Tibial artery (tissue), 4 donors: ENCODE measurements at regions not wholly inside any gene's neighbourhood (a gene's known extent, or its start where the extent isn't known, plus 50 kb on each side); places are given as distances from the start of the nearest gene placed in this dataset.

Source experiments
- DNase-seq, 2 donors: peaks; one replicate each; pipeline ENCODE4 v3.0.0-alpha.2; 2019
- H3K27ac ChIP-seq, 2 donors: fragments of 200-600 bp; sonication (generic) in 1 of 2; 1 replicate in 1 of 2; 2 replicates in 1 of 2; pipeline ENCODE4 v1.5.1; 2018 to 2019; ENCODE audit warnings: mild to moderate bottlenecking in 1 of 2
- H3K27me3 ChIP-seq, 2 donors: fragments of 200-600 bp; sonication (generic) in 1 of 2; one replicate each; pipeline versions ENCODE4 v1.5.1 to v1.6.0; 2016 to 2019
- H3K36me3 ChIP-seq, 3 donors: fragments of 200-600 bp; sonication (generic) in 2 of 3; one replicate each; pipeline ENCODE4 v1.5.1; 2016 to 2019; ENCODE audit warnings: mild to moderate bottlenecking in 2 of 3
- H3K4me1 ChIP-seq, 4 donors: fragments of 200-600 bp; sonication (generic) in 2 of 4; 1 replicate in 3 of 4; 2 replicates in 1 of 4; pipeline ENCODE4 v1.5.1; 2016 to 2019
- H3K4me3 ChIP-seq, 2 donors: fragments of 200-600 bp; sonication (generic) in 1 of 2; 1 replicate in 1 of 2; 2 replicates in 1 of 2; pipeline ENCODE4 v1.5.1; 2018 to 2019; ENCODE audit warnings: mild to moderate bottlenecking in 2 of 2
- H3K9me3 ChIP-seq, 3 donors: fragments of 200-600 bp; sonication (generic) in 1 of 3; one replicate each; pipeline ENCODE4 v1.5.1; 2016 to 2019
- intact Hi-C: fragments of 100-400 bp; cut with DNase I; formaldehyde crosslinking; loops from one replicate; pipeline ENCODE4 v1.15.0; 2023; ENCODE audit warnings: low total_unique reads
- TF ChIP-seq, protein P1 (sequence below), 2 experiments: fragments of 200-600 bp in 1 of 2; fragments of 450-650 bp in 1 of 2; IDR thresholded peaks; one replicate each; pipeline ENCODE4 v1.5.1; 2017 to 2019; ENCODE audit warnings: antibody characterized with exemption in 2 of 2, mild to moderate bottlenecking in 1 of 2, moderate library complexity in 1 of 2

DNA sequence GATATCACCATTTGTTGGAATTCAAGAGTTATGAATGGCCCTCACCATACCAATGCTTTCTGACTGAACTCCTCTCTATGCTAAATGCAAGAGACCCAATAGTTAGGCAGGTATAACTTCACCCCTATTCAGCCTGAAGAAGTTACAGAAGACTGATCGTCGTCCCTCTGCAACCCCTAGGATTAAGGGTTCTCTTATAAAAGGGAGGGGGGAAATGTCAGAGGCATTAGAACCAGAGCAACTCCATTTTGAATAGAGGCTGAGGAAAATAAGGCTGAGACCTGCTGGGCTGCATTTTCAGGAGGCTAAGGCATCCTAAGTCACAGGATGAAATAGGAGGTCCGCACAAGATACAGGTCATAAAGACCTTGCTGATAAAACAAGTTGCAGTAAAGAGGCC, 494.3 kb downstream of the SPRY1 start:
- H3K4me1 ChIP-seq, result peaks cover 0 to 11% (median under 1%) of the 10 kb centered on the region in 4 donors
- H3K9me3 ChIP-seq, result no peaks in the 10 kb centered on the region
- no peak overlapping the region for H3K4me3 ChIP-seq
- TF ChIP-seq, protein P1, sequence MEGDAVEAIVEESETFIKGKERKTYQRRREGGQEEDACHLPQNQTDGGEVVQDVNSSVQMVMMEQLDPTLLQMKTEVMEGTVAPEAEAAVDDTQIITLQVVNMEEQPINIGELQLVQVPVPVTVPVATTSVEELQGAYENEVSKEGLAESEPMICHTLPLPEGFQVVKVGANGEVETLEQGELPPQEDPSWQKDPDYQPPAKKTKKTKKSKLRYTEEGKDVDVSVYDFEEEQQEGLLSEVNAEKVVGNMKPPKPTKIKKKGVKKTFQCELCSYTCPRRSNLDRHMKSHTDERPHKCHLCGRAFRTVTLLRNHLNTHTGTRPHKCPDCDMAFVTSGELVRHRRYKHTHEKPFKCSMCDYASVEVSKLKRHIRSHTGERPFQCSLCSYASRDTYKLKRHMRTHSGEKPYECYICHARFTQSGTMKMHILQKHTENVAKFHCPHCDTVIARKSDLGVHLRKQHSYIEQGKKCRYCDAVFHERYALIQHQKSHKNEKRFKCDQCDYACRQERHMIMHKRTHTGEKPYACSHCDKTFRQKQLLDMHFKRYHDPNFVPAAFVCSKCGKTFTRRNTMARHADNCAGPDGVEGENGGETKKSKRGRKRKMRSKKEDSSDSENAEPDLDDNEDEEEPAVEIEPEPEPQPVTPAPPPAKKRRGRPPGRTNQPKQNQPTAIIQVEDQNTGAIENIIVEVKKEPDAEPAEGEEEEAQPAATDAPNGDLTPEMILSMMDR (IDR thresholded peaks at IDR 0.05), result no peak
- intact Hi-C loops, result no loop called here
- no peaks in the 10 kb centered on the region for H3K36me3 ChIP-seq
- no peaks in the 10 kb centered on the region for H3K27me3 ChIP-seq
- no peak overlapping the region for H3K27ac ChIP-seq
- DNase-seq, result no peak

DNA sequence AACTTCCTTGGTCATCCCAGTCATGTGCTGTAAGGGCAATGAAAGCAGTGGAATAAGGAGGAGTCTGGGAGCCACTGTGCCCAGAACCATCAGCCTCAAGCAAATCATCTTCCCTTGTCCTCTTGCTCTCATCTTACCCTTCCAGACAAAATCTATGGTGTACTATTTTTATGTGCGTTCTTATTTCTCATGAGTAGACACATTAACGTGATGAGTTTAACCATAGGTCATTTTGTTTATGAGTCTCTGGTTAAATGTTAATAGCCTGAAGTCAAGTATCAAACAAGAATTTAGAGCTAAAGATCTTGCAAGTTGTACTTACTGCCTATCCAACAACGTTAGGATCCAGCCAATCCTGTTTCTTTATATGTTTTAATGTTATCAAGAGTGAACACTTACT, 495.3 kb downstream of the SPRY1 start:
- Histone ChIP-seq H3K9me3 (no peaks in the 10 kb centered on the region), H3K4me1 (peaks cover 0 to 21% (median 7%) of the 10 kb centered on the region in 4 donors), H3K36me3 (no peaks in the 10 kb centered on the region), H3K27me3 (no peaks in the 10 kb centered on the region), H3K27ac (no peak overlapping the region), H3K4me3 (no peak overlapping the region)
- TF ChIP-seq, protein P1 (IDR thresholded peaks at IDR 0.05), result no peak
- intact Hi-C loops, result no loop called here
- no peak for DNase-seq

DNA sequence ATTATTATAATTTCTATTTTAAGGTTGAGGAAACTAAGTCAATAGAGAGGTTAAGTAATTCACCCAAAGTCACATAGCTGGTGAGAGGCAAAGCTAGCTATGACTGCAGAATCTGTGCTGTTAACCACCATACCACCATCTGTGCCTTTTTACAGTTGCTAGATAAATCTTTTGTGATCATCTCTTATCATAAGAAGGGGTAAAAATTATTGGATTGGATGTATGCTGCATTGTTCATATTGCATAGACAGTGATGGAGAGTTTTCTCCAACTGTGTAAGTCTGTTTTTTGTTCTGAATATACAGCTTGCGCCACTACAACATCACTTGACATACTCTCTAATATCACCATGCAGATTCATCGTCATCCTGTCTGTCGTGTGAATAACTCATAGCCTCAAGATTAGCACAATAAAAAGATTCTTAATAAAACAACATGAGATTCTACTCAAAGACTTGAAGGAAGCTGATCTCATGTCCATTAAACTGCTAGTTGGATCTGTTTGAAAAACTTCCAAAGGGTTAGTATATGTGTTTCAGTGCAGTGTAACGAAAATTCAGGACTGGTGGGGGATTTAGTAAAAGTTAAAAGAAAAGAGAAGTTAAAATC, 495.9 kb downstream of the SPRY1 start:
- no peak for DNase-seq
- Histone ChIP-seq H3K4me1 (peaks cover 0 to 27% (median 9%) of the 10 kb centered on the region in 4 donors), H3K27ac (no peak overlapping the region)

DNA sequence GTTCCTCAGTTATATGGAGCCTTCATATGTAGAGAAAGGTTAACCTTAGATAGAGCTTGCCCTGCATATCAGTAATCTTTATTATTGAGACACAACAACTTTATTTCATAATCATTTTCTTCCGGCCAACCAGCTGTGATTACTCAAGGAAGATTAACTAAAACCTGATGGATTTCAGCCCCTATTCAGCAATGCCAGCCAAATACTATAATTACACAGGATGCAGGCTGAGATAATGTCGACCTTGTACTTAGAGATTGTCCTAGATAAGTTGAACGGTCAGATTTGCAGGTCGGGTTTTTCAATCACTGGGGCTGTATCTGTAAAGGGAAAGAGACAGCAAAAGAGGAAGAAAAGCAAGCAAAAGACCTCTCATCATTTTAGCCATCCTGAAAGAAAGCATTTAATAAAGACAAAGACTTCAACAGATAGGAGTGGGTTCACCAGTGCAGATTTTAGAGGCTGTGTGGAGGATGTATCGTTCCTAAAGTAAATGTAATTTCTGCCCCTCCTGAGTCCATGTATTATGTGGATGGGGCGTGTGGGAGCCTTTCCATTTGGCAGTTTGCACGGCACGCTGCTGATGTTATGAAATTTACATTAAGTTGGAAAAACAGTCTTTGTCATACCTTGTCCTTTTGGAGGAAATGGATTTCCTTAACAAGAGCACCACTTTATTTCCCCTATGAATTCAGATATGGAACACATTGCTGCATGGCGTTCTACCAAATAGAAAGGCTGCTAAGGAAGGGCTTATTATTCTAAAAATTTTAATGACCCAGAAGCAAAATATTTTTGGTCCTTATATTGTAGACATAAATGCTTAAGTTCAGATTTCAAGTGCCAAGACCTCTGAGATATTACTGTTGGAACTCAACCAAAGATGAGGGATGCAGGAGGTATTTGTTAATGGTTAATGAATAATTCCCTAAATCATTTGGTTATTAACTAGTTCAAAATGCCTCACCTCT, 496.7 kb downstream of the SPRY1 start:
- H3K27ac ChIP-seq, result no peak overlapping the region
- peaks cover 0 to 28% (median 9%) of the 10 kb centered on the region in 4 donors for H3K4me1 ChIP-seq
- no peak overlapping the region for H3K4me3 ChIP-seq
- H3K27me3 ChIP-seq, result no peaks in the 10 kb centered on the region
- no peaks in the 10 kb centered on the region for H3K9me3 ChIP-seq
- intact Hi-C loops, result no loop called here
- TF ChIP-seq, protein P1 (IDR thresholded peaks at IDR 0.05), result no peak
- no peaks in the 10 kb centered on the region for H3K36me3 ChIP-seq
- DNase-seq, result no peak

More for the DNA sequence above, 495.9 kb downstream of the SPRY1 start:
- Histone ChIP-seq H3K36me3 (no peaks in the 10 kb centered on the region), H3K9me3 (no peaks in the 10 kb centered on the region), H3K4me3 (no peak overlapping the region), H3K27me3 (no peaks in the 10 kb centered on the region)
- TF ChIP-seq, protein P1 (IDR thresholded peaks at IDR 0.05), result no peak
- intact Hi-C loops, result no loop called here

- Histone ChIP-seq H3K4me3 (no peak overlapping the region), H3K27ac (no peak overlapping the region), H3K9me3 (no peaks in the 10 kb centered on the region), H3K4me1 (peaks cover 0 to 31% (median 9%) of the 10 kb centered on the region in 4 donors), H3K27me3 (no peaks in the 10 kb centered on the region), H3K36me3 (no peaks in the 10 kb centered on the region)
- TF ChIP-seq, protein P1 (IDR thresholded peaks at IDR 0.05), result no peak
- intact Hi-C loops, result no loop called here
- no peak for DNase-seq
Measured at GRCh38 chr4:123896446-123897071, 500.0 kb downstream of the SPRY1 start.
